HL-60 (cell line): ENCODE measurements at regions not wholly inside any gene's neighbourhood (a gene's known extent, or its start where the extent isn't known, plus 50 kb on each side); places are given as distances from the start of the nearest gene placed in this dataset.
"Not testable (repeated sequence)": the region's sequence is repeated elsewhere in the genome, so short reads cannot be mapped to it uniquely, and the experiment has no call there.

Experiments used
- DNase-seq, 2 experiments: peaks; one replicate each; pipeline ENCODE4 v3.0.0-alpha.2; 2010 to 2020; ENCODE audit warnings: low read depth in 1 of 2, low spot score in 1 of 2
- H3K27ac ChIP-seq: fragments of 250-450 bp; sonication (Bioruptor Pico); replicated peaks from 2 replicates; pipeline ENCODE4 v1.5.1; 2020; ENCODE audit warnings: mild to moderate bottlenecking, moderate library complexity
- H3K27me3 ChIP-seq: fragments of 250-450 bp; sonication (Bioruptor Pico); 2 replicates; pipeline ENCODE4 v1.5.1; 2021; ENCODE audit warnings: mild to moderate bottlenecking, moderate library complexity; ENCODE audit not compliant: insufficient read depth, poor library complexity, severe bottlenecking
- H3K4me3 ChIP-seq: replicated peaks from 2 replicates; pipeline ENCODE4 v1.5.1; 2011; ENCODE audit warnings: mild to moderate bottlenecking, control low read depth, low read length; ENCODE audit not compliant: insufficient read depth
- GABPA ChIP-seq: IDR thresholded peaks from 2 replicates; pipeline ENCODE4 v1.6.1; 2012; ENCODE audit warnings: low read depth
- POLR2AphosphoS5 ChIP-seq: IDR thresholded peaks from 2 replicates; pipeline ENCODE4 v1.6.1; 2012; ENCODE audit warnings: low read depth
- SPI1 ChIP-seq: IDR thresholded peaks from 2 replicates; pipeline ENCODE4 v1.6.1; 2012; ENCODE audit warnings: low read depth, mild to moderate bottlenecking, borderline replicate concordance
- TF ChIP-seq, protein P1 (sequence below): IDR thresholded peaks from one replicate; pipeline ENCODE4 v1.5.1; 2011; ENCODE audit warnings: low read length, control low read depth, inconsistent platforms; ENCODE audit not compliant: insufficient read depth
- TF ChIP-seq, protein P2 (sequence below): IDR thresholded peaks from 2 replicates; pipeline ENCODE4 v1.6.1; 2012; ENCODE audit warnings: low read depth; ENCODE audit not compliant: insufficient replicate concordance

DNA sequence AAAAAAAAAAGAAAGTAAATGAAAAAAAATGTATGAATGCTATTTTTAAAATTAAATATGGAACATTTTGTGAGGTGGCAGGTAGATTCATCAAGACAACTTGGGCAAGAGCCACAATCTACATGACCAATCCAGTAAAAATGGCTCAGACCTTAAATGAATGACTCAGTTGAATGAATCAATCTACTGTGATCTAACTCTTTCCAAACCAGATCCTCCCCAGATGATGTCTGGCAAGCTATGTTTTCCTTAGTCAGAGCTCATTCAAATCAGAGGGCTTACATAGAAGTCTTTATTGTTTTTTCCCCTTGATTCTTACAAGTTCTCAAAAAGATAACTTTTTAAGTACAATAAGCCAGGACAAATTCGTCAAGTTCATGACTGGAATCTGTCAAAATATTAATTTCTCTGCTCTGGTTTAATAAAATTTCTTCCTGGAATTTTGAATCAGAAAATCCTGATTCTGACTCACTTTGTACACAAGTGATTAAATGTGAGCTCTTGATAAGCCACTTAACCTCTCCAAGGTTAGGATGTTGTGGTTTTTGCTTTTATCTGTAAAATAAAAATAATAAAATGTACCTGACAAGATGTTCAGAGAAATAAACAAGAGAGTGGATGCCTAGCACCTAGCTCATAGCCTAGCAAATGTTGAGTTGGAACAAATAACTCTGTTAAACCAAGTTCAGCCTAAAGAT lies 105.6 kb upstream of the SMIM31 start:
- no peak overlapping the region for H3K27ac ChIP-seq
- TF ChIP-seq, protein P1, sequence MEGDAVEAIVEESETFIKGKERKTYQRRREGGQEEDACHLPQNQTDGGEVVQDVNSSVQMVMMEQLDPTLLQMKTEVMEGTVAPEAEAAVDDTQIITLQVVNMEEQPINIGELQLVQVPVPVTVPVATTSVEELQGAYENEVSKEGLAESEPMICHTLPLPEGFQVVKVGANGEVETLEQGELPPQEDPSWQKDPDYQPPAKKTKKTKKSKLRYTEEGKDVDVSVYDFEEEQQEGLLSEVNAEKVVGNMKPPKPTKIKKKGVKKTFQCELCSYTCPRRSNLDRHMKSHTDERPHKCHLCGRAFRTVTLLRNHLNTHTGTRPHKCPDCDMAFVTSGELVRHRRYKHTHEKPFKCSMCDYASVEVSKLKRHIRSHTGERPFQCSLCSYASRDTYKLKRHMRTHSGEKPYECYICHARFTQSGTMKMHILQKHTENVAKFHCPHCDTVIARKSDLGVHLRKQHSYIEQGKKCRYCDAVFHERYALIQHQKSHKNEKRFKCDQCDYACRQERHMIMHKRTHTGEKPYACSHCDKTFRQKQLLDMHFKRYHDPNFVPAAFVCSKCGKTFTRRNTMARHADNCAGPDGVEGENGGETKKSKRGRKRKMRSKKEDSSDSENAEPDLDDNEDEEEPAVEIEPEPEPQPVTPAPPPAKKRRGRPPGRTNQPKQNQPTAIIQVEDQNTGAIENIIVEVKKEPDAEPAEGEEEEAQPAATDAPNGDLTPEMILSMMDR: no peak
- TF ChIP-seq GABPA: no peak
- TF ChIP-seq, protein P2, sequence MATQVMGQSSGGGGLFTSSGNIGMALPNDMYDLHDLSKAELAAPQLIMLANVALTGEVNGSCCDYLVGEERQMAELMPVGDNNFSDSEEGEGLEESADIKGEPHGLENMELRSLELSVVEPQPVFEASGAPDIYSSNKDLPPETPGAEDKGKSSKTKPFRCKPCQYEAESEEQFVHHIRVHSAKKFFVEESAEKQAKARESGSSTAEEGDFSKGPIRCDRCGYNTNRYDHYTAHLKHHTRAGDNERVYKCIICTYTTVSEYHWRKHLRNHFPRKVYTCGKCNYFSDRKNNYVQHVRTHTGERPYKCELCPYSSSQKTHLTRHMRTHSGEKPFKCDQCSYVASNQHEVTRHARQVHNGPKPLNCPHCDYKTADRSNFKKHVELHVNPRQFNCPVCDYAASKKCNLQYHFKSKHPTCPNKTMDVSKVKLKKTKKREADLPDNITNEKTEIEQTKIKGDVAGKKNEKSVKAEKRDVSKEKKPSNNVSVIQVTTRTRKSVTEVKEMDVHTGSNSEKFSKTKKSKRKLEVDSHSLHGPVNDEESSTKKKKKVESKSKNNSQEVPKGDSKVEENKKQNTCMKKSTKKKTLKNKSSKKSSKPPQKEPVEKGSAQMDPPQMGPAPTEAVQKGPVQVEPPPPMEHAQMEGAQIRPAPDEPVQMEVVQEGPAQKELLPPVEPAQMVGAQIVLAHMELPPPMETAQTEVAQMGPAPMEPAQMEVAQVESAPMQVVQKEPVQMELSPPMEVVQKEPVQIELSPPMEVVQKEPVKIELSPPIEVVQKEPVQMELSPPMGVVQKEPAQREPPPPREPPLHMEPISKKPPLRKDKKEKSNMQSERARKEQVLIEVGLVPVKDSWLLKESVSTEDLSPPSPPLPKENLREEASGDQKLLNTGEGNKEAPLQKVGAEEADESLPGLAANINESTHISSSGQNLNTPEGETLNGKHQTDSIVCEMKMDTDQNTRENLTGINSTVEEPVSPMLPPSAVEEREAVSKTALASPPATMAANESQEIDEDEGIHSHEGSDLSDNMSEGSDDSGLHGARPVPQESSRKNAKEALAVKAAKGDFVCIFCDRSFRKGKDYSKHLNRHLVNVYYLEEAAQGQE: no peak
- TF ChIP-seq POLR2AphosphoS5: no peak
- TF ChIP-seq SPI1: no peak
- no peak for DNase-seq
- H3K27me3 ChIP-seq: no peaks in the 10 kb centered on the region
- no peak overlapping the region for H3K4me3 ChIP-seq

DNA sequence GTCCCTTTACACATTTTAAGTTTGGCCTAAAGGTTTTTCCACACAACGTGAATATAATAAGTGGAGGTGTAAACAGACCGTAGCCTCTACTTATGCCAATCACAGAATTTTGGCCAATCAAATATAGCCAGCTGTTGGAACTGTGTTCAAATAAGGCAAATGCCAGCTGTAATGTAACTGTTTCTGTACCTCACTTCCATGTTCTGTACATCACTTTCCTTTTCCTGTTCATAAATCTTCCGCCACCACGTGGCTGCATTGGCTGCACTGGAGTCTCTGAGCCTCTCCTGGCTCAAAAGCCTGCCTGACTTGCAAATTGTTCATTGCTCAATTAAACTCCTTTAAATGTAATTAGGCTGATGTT lies 105.1 kb upstream of the SMIM31 start:
- DNase-seq: no peak
- Histone ChIP-seq H3K27ac (no peak overlapping the region), H3K27me3 (no peaks in the 10 kb centered on the region), H3K4me3 (no peak overlapping the region)
- TF ChIP-seq GABPA (no peak), SPI1 (no peak), POLR2AphosphoS5 (no peak)
- TF ChIP-seq, protein P2: no peak
- TF ChIP-seq, protein P1: no peak

DNA sequence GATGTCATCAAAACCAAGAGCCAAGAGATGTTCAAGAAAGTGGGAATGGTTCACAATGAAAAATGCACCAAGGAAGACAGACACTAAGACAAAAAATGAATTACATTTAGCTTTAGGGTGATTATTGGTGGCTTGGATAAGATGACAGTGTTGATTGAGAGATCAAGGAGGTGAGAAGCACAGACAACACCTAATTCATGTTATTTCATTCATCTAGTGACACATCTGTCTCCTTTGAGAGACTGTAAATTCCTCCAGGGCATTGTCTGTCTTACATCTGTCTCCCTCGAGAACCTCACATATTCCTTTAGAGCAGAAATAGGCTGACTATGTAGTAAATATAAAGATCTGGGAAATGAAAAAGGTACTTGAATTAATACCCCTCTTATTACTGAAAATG lies 94.2 kb upstream of the SMIM31 start:
- DNase-seq: no peak
- H3K27me3 ChIP-seq: no peaks in the 10 kb centered on the region
- no peak overlapping the region for H3K4me3 ChIP-seq
- TF ChIP-seq GABPA (no peak), POLR2AphosphoS5 (no peak), SPI1 (no peak)
- TF ChIP-seq, protein P2: no peak
- TF ChIP-seq, protein P1: no peak
- no peak overlapping the region for H3K27ac ChIP-seq

DNA sequence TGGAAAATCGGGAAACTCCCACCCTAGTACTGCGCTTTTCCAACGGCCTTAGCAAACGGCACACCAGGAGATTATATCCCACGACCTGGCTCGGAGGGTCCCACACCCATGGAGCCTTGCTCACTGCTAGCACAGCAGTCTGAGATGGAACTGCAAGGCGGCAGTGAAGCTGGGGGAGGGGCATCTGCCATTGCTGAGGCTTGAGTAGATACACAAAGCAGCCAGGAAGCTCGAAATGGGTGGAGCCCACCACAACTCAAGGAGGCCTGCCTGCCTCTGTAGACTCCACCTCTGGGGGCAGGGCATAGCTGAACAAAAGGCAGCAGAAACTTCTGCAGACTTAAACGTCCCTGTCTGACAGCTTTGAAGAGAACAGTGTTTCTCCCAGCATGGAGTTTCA lies 77.8 kb upstream of the SMIM31 start:
- not testable (repeated sequence) for H3K27ac ChIP-seq, DNase-seq, H3K27me3 ChIP-seq, H3K4me3 ChIP-seq
